HG03103 (cell line): ENCODE measurements at regions not wholly inside any gene's neighbourhood (a gene's known extent, or its start where the extent isn't known, plus 50 kb on each side); places are given as distances from the start of the nearest gene placed in this dataset.
"Not testable (repeated sequence)": the region's sequence is repeated elsewhere in the genome, so short reads cannot be mapped to it uniquely, and the experiment has no call there.

Source experiments
- ATAC-seq: cut with Tn5 transposase; IDR thresholded peaks from one replicate; pipeline ENCODE4 v1.9.1; 2021; ENCODE audit warnings: low read depth; ENCODE audit not compliant: unreplicated experiment

- ATAC-seq: no peak
Observed at GRCh38 chr18:54433368-54433767, 75.7 kb downstream of the C18orf54 start.

- no peak for ATAC-seq
Observed at GRCh38 chr18:54433857-54434256, 76.2 kb downstream of the C18orf54 start.

- no peak for ATAC-seq
Observed at GRCh38 chr18:54434453-54434852, 76.7 kb downstream of the C18orf54 start.

GRCh38 chr18:54436501-54436900 lies 78.8 kb downstream of the C18orf54 start:
- no peak for ATAC-seq

- no peak for ATAC-seq
Observed at GRCh38 chr18:54440292-54440691, 82.6 kb downstream of the C18orf54 start.

- ATAC-seq: peak; percentile 77
Observed at GRCh38 chr18:54444319-54444914, 86.7 kb downstream of the C18orf54 start.

- ATAC-seq: no peak
Observed at GRCh38 chr18:54453996-54454395, 96.3 kb downstream of the C18orf54 start.

- ATAC-seq: no peak
Observed at GRCh38 chr18:54465502-54465901, 107.8 kb downstream of the C18orf54 start.

- no peak for ATAC-seq
Observed at GRCh38 chr18:54466248-54467005, 108.7 kb downstream of the C18orf54 start.

GRCh38 chr18:54479365-54479764 lies 111.7 kb upstream of the DYNAP start:
- no peak for ATAC-seq

- ATAC-seq: no peak
Observed at GRCh38 chr18:54480616-54481015, 110.4 kb upstream of the DYNAP start.

- ATAC-seq: not testable (repeated sequence)
Observed at GRCh38 chr18:54502451-54502850, 88.6 kb upstream of the DYNAP start.

GRCh38 chr18:54503131-54503894 lies 87.7 kb upstream of the DYNAP start:
- no peak for ATAC-seq

- ATAC-seq: peak; percentile 54
Observed at GRCh38 chr18:54506516-54507261, 84.4 kb upstream of the DYNAP start.

- ATAC-seq: no peak
Observed at GRCh38 chr18:54509793-54510192, 81.3 kb upstream of the DYNAP start.

- no peak for ATAC-seq
Observed at GRCh38 chr18:54515149-54515548, 75.9 kb upstream of the DYNAP start.

- no peak for ATAC-seq
Observed at GRCh38 chr18:54517521-54517920, 73.5 kb upstream of the DYNAP start.

- no peak for ATAC-seq
Observed at GRCh38 chr18:54521846-54522245, 69.2 kb upstream of the DYNAP start.

- no peak for ATAC-seq
Observed at GRCh38 chr18:54528942-54529376, 62.1 kb upstream of the DYNAP start.

GRCh38 chr18:54529444-54529843 lies 61.6 kb upstream of the DYNAP start:
- ATAC-seq: no peak

- ATAC-seq: no peak
Observed at GRCh38 chr18:54530285-54530684, 60.8 kb upstream of the DYNAP start.
